ENCODE measurements at regions not wholly inside any gene's neighbourhood (a gene's known extent, or its start where the extent isn't known, plus 50 kb on each side); places are given as distances from the start of the nearest gene placed in this dataset.

DNA sequence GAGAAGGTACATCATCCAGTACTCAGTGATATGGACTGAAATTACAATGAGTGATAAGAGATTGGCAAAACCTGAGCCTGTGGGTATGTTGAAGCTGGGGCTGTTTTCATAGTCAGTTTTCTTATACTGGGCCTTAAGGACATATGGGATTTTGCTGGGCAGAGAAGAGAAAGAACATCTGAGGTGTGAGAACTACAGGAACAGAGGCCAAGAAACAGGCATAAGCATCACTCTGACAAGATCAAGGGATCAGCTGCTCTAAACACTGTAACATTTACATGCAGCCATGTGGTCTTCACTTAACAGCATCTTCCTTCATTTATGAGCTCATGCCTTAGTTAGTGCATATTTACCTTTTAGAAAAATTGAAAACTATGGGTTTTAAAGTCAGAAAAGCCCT, 220.0 kb downstream of the TRIM36 start:
- intact Hi-C loops (cut with micrococcal nuclease), result no loop called here
- BruUV-seq (replicated peaks), result no TSS peak
- no peak overlapping the region for H3K27ac Mint-ChIP-seq (ENCODE audit: low read depth, unreplicated experiment)
- no peaks in the 10 kb centered on the region for H3K4me1 Mint-ChIP-seq (ENCODE audit: insufficient read depth, unreplicated experiment)
- TF ChIP-seq, protein P1, sequence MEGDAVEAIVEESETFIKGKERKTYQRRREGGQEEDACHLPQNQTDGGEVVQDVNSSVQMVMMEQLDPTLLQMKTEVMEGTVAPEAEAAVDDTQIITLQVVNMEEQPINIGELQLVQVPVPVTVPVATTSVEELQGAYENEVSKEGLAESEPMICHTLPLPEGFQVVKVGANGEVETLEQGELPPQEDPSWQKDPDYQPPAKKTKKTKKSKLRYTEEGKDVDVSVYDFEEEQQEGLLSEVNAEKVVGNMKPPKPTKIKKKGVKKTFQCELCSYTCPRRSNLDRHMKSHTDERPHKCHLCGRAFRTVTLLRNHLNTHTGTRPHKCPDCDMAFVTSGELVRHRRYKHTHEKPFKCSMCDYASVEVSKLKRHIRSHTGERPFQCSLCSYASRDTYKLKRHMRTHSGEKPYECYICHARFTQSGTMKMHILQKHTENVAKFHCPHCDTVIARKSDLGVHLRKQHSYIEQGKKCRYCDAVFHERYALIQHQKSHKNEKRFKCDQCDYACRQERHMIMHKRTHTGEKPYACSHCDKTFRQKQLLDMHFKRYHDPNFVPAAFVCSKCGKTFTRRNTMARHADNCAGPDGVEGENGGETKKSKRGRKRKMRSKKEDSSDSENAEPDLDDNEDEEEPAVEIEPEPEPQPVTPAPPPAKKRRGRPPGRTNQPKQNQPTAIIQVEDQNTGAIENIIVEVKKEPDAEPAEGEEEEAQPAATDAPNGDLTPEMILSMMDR (IDR thresholded peaks at IDR 0.05; ENCODE audit: unreplicated experiment), result no peak
- POLR2A ChIA-PET, result no interaction called here
- no peak for DNase-seq (ENCODE audit: unreplicated experiment)
- H3K4me3 Mint-ChIP-seq (ENCODE audit: unreplicated experiment), result no peak overlapping the region
- CTCF ChIA-PET, result no interaction called here
- no peaks in the 10 kb centered on the region for H3K27me3 Mint-ChIP-seq (ENCODE audit: insufficient read depth, unreplicated experiment)
- peaks cover 9% of the 10 kb centered on the region for H3K9me3 Mint-ChIP-seq (ENCODE audit: unreplicated experiment)
- no peaks in the 10 kb centered on the region for H3K36me3 Mint-ChIP-seq (ENCODE audit: insufficient read depth, unreplicated experiment)

DNA sequence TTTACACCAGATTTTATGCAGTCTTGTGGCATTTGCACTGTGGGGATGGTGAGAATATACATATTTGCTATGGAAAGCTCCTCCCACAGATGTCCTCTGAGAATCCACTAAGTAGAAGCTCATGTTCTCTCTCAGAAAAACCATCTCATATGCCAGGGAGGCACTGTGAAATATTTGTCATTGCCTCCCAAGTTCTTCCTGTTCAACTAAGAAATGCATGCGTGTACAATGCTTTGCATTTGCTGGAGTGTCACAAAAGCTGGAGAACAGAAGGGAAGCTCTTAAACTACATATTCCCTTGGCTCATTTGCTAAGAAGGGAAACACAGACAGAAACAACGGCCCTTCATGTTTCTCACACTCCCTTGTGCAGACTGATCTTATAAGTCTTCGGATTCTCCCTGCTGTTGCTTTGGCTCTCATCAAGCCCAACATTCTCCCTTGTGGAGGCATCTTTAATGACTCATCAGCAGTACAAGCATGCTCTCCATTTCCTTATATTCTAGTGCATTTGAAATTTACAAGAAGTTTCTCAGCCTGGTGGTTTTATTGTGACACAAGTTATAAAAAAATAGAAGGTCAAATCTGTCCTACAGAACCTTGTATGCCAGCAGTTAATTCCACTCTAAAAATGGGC, 220.6 kb downstream of the TRIM36 start:
- intact Hi-C loops (cut with micrococcal nuclease), result no loop called here
- peak; percentile 11 for DNase-seq (ENCODE audit: unreplicated experiment)

DNA sequence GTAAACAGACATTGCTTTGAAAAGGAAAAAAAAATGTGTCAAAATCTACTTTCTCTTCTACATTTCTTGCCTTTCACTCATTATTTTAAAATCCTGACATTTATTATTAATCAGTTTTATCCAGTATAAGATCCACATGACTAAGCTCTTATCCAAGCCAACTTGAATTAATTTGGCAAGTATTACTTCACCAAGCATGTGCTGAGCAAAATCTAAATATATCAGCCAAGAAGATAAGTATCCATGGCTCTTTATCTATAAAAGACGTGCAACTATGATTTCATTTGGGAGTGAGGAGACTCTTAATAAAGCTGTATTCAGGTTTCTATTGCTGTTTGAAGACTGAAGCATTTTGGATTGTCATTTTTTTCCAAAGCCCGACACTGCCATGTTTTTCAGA, 221.3 kb downstream of the TRIM36 start:
- H3K4me1 Mint-ChIP-seq (ENCODE audit: insufficient read depth, unreplicated experiment), result no peaks in the 10 kb centered on the region
- BruUV-seq (replicated peaks), result no TSS peak
- H3K4me3 Mint-ChIP-seq (ENCODE audit: unreplicated experiment), result no peak overlapping the region
- DNase-seq (ENCODE audit: unreplicated experiment), result no peak
- ChIA-PET CTCF (no interaction called here), POLR2A (no interaction called here)
- intact Hi-C loops (cut with micrococcal nuclease), result no loop called here
- no peaks in the 10 kb centered on the region for H3K36me3 Mint-ChIP-seq (ENCODE audit: insufficient read depth, unreplicated experiment)
- no peaks in the 10 kb centered on the region for H3K27me3 Mint-ChIP-seq (ENCODE audit: insufficient read depth, unreplicated experiment)
- TF ChIP-seq, protein P1 (IDR thresholded peaks at IDR 0.05; ENCODE audit: unreplicated experiment), result no peak
- no peak overlapping the region for H3K27ac Mint-ChIP-seq (ENCODE audit: low read depth, unreplicated experiment)
- peaks cover 9% of the 10 kb centered on the region for H3K9me3 Mint-ChIP-seq (ENCODE audit: unreplicated experiment)

More for the DNA sequence above, 220.6 kb downstream of the TRIM36 start:
- H3K4me1 Mint-ChIP-seq (ENCODE audit: insufficient read depth, unreplicated experiment), result no peaks in the 10 kb centered on the region
- TF ChIP-seq, protein P1 (IDR thresholded peaks at IDR 0.05; ENCODE audit: unreplicated experiment), result no peak
- POLR2A ChIA-PET, result no interaction called here
- BruUV-seq (replicated peaks), result no TSS peak
- H3K27ac Mint-ChIP-seq (ENCODE audit: low read depth, unreplicated experiment), result no peak overlapping the region
- peaks cover 9% of the 10 kb centered on the region for H3K9me3 Mint-ChIP-seq (ENCODE audit: unreplicated experiment)
- CTCF ChIA-PET, result no interaction called here
- H3K36me3 Mint-ChIP-seq (ENCODE audit: insufficient read depth, unreplicated experiment), result no peaks in the 10 kb centered on the region
- no peaks in the 10 kb centered on the region for H3K27me3 Mint-ChIP-seq (ENCODE audit: insufficient read depth, unreplicated experiment)
- H3K4me3 Mint-ChIP-seq (ENCODE audit: unreplicated experiment), result no peak overlapping the region

DNA sequence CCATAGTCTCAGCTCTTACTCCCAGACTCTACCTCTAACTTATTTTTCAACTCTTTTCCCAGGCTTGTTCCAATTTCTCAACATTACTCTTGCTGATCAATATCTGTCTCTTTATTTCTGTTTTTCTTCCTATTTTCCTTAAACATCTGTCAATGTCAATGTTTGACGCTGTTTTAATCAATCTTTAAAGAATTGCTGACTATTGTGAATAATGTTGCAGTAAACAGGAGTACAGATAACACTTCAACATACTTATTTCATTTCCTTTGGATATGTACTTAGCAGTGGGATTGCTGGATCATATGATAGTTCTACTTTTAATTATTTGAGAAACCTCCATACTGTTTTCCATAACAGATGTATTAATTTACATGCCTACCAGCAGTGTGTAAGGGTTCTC, 229.0 kb downstream of the TRIM36 start:
- H3K9me3 Mint-ChIP-seq (ENCODE audit: unreplicated experiment), result peaks cover 46% of the 10 kb centered on the region
- no peaks in the 10 kb centered on the region for H3K4me1 Mint-ChIP-seq (ENCODE audit: insufficient read depth, unreplicated experiment)
- H3K36me3 Mint-ChIP-seq (ENCODE audit: insufficient read depth, unreplicated experiment), result peaks cover 6% of the 10 kb centered on the region
- no peak for DNase-seq (ENCODE audit: unreplicated experiment)
- no TSS peak for BruUV-seq (replicated peaks)
- intact Hi-C loops (cut with micrococcal nuclease), result no loop called here
- no peak overlapping the region for H3K27ac Mint-ChIP-seq (ENCODE audit: low read depth, unreplicated experiment)
- TF ChIP-seq, protein P1 (IDR thresholded peaks at IDR 0.05; ENCODE audit: unreplicated experiment), result no peak
- ChIA-PET POLR2A (no interaction called here), CTCF (no interaction called here)
- no peaks in the 10 kb centered on the region for H3K27me3 Mint-ChIP-seq (ENCODE audit: insufficient read depth, unreplicated experiment)
- H3K4me3 Mint-ChIP-seq (ENCODE audit: unreplicated experiment), result no peak overlapping the region

Data from MCF 10A (cell line).